AG10803 (cell line): ENCODE measurements at regions not wholly inside any gene's neighbourhood (a gene's known extent, or its start where the extent isn't known, plus 50 kb on each side); places are given as distances from the start of the nearest gene placed in this dataset.

ENCODE experiments used
- DNase-seq: peaks from one replicate; pipeline ENCODE4 v3.0.0; 2010; ENCODE audit warnings: low read depth
- H3K4me3 ChIP-seq: 2 replicates; pipeline ENCODE4 v1.5.1; 2011; ENCODE audit warnings: mild to moderate bottlenecking, low read length, control low read depth
- CTCF ChIP-seq: conservative IDR thresholded peaks from 2 replicates; pipeline ENCODE4 v1.5.1; 2011; ENCODE audit warnings: mild to moderate bottlenecking, low read length, control low read depth, inconsistent platforms

- no peak for TF ChIP-seq CTCF
- no peak overlapping the region for H3K4me3 ChIP-seq
- DNase-seq = peak; percentile 95
Measured at GRCh38 chr18:59052965-59053820, 86.5 kb upstream of the SEC11C start.

- TF ChIP-seq CTCF = no peak
- peak; percentile 64 for DNase-seq
- H3K4me3 ChIP-seq = no peak overlapping the region
Measured at GRCh38 chr18:59054496-59055287, 85.0 kb upstream of the SEC11C start.

- no peak for DNase-seq
- H3K4me3 ChIP-seq = no peak overlapping the region
- 0 out of 2 replicates have a peak, but pooled peaks have one; percentile 4 for TF ChIP-seq CTCF
Measured at GRCh38 chr18:59055345-59056032, 84.2 kb upstream of the SEC11C start.

- no peak overlapping the region for H3K4me3 ChIP-seq
- peak; percentile 73 for TF ChIP-seq CTCF
- DNase-seq = peak; percentile 54
Measured at GRCh38 chr18:59056706-59057492, 82.8 kb upstream of the SEC11C start.

GRCh38 chr18:59057493-59057795 is 82.2 kb upstream of the SEC11C start:
- no peak overlapping the region for H3K4me3 ChIP-seq
- no peak for TF ChIP-seq CTCF
- DNase-seq = no peak

DNA sequence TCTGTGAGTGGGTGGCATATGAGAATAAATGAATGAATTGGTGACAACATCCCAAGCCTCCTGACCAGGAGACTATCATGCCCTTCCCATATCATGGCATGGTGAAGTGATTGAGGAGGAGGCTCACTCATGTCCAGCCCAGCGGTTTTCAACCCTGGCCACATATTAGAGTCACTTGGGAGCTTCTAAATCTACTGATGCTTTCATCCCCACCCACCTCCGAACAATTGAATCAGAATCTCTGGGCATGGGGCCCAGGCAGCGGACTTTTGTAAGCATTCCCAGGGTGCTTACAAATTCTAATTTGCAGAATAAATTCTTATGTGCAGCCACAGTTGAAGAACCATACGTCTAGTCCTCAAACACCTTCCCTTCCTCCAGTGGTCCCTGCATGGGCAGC is 81.7 kb upstream of the SEC11C start:
- no peak overlapping the region for H3K4me3 ChIP-seq
- DNase-seq = peak; percentile 78
- no peak for TF ChIP-seq CTCF
